ENCODE measurements at regions not wholly inside any gene's neighbourhood (a gene's known extent, or its start where the extent isn't known, plus 50 kb on each side); places are given as distances from the start of the nearest gene placed in this dataset.

GRCh38 chrX:121102101-121102500, 54.7 kb downstream of the GLUD2 start:
- no peak for DNase-seq (ENCODE audit: low spot score in 2 of 2, unreplicated experiment in 2 of 2)
- Mint-ChIP-seq H3K4me3 (no peak overlapping the region), H3K36me3 (no peaks in the 10 kb centered on the region), H3K9me3 (peaks cover 28% of the 10 kb centered on the region), H3K4me1 (no peaks in the 10 kb centered on the region), H3K27ac (no peak overlapping the region), H3K27me3 (ENCODE audit: low read depth) (no peaks in the 10 kb centered on the region)
- TF ChIP-seq CTCF (IDR thresholded peaks at IDR 0.05; ENCODE audit: unreplicated experiment) = no peak

- Mint-ChIP-seq H3K27me3 (ENCODE audit: low read depth) (no peaks in the 10 kb centered on the region), H3K9me3 (peaks cover 32% of the 10 kb centered on the region), H3K27ac (no peak overlapping the region), H3K36me3 (no peaks in the 10 kb centered on the region), H3K4me3 (no peak overlapping the region), H3K4me1 (no peaks in the 10 kb centered on the region)
- no peak for TF ChIP-seq CTCF (IDR thresholded peaks at IDR 0.05; ENCODE audit: unreplicated experiment)
- no peak for DNase-seq (ENCODE audit: low spot score in 2 of 2, unreplicated experiment in 2 of 2)
Measured at GRCh38 chrX:121103381-121103780, 56.0 kb downstream of the GLUD2 start.

GRCh38 chrX:121106484-121107235, 59.2 kb downstream of the GLUD2 start:
- DNase-seq (ENCODE audit: low spot score in 2 of 2, unreplicated experiment in 2 of 2) = no peak
- H3K27ac Mint-ChIP-seq = no peak overlapping the region
- H3K9me3 Mint-ChIP-seq = peaks cover 27% of the 10 kb centered on the region
- no peaks in the 10 kb centered on the region for H3K36me3 Mint-ChIP-seq
- TF ChIP-seq CTCF (IDR thresholded peaks at IDR 0.05; ENCODE audit: unreplicated experiment) = no peak
- no peak overlapping the region for H3K4me3 Mint-ChIP-seq
- H3K27me3 Mint-ChIP-seq (ENCODE audit: low read depth) = no peaks in the 10 kb centered on the region
- H3K4me1 Mint-ChIP-seq = no peaks in the 10 kb centered on the region

GRCh38 chrX:121109986-121110385, 62.6 kb downstream of the GLUD2 start:
- no peak overlapping the region for H3K27ac Mint-ChIP-seq
- no peaks in the 10 kb centered on the region for H3K27me3 Mint-ChIP-seq (ENCODE audit: low read depth)
- no peak for DNase-seq (ENCODE audit: low spot score in 2 of 2, unreplicated experiment in 2 of 2)
- H3K4me3 Mint-ChIP-seq = no peak overlapping the region
- no peaks in the 10 kb centered on the region for H3K36me3 Mint-ChIP-seq
- peaks cover 25% of the 10 kb centered on the region for H3K9me3 Mint-ChIP-seq
- TF ChIP-seq CTCF (IDR thresholded peaks at IDR 0.05; ENCODE audit: unreplicated experiment) = no peak
- no peaks in the 10 kb centered on the region for H3K4me1 Mint-ChIP-seq

GRCh38 chrX:121110536-121110935, 63.1 kb downstream of the GLUD2 start:
- Mint-ChIP-seq H3K9me3 (peaks cover 29% of the 10 kb centered on the region), H3K36me3 (no peaks in the 10 kb centered on the region), H3K27ac (no peak overlapping the region), H3K27me3 (ENCODE audit: low read depth) (no peaks in the 10 kb centered on the region), H3K4me1 (no peaks in the 10 kb centered on the region), H3K4me3 (no peak overlapping the region)
- no peak for TF ChIP-seq CTCF (IDR thresholded peaks at IDR 0.05; ENCODE audit: unreplicated experiment)
- no peak for DNase-seq (ENCODE audit: low spot score in 2 of 2, unreplicated experiment in 2 of 2)

Measured in mesothelial cell of epicardium (in vitro differentiated cells).